Mesodermal cell (in vitro differentiated cells): ENCODE measurements at regions not wholly inside any gene's neighbourhood (a gene's known extent, or its start where the extent isn't known, plus 50 kb on each side); places are given as distances from the start of the nearest gene placed in this dataset.

ENCODE experiments used
- H3K27ac ChIP-seq: 2 replicates; pipeline ENCODE4 v1.7.0; 2013; ENCODE audit warnings: mild to moderate bottlenecking, low read depth, low read length, moderate library complexity; ENCODE audit not compliant: severe bottlenecking
- H3K36me3 ChIP-seq: 2 replicates; pipeline ENCODE4 v1.7.1; 2013; ENCODE audit warnings: mild to moderate bottlenecking, low read length, moderate library complexity; ENCODE audit not compliant: control insufficient read depth, insufficient read depth
- H3K4me1 ChIP-seq: one replicate; pipeline ENCODE4 v1.7.1; 2013; ENCODE audit warnings: mild to moderate bottlenecking, low read length; ENCODE audit not compliant: insufficient read depth, control insufficient read depth, poor library complexity, severe bottlenecking
- H3K4me3 ChIP-seq: 2 replicates; pipeline ENCODE4 v1.7.0; 2013; ENCODE audit warnings: low read length, control low read depth, mild to moderate bottlenecking; ENCODE audit not compliant: insufficient read depth, poor library complexity, severe bottlenecking; ENCODE audit errors: extremely low read depth
- H3K9me3 ChIP-seq: 2 replicates; pipeline ENCODE4 v1.7.1; 2013; ENCODE audit warnings: mild to moderate bottlenecking, low read length, moderate library complexity; ENCODE audit not compliant: control insufficient read depth
- WGBS, 2 experiments: methylation state at CpG; one replicate each; pipeline ENCODE4 v1.1.5; 2013; ENCODE audit warnings: missing lambda C conversion rate in 2 of 2; ENCODE audit not compliant: insufficient coverage in 2 of 2; 5-methylcytosine and 5-hydroxymethylcytosine counted together

- WGBS, 2 experiments = 0 to 50% methylated on average over 1 to 2 of the region's 3 CpGs
- Histone ChIP-seq H3K4me3 (no peak overlapping the region), H3K4me1 (no peaks in the 10 kb centered on the region), H3K36me3 (no peaks in the 10 kb centered on the region), H3K9me3 (peaks cover 15% of the 10 kb centered on the region), H3K27ac (no peak overlapping the region)
Measured at GRCh38 chr2:217142649-217143266, 282.9 kb upstream of the TNP1 start.

GRCh38 chr2:217138284-217138683 is 278.4 kb upstream of the TNP1 start:
- Histone ChIP-seq H3K27ac (no peak overlapping the region), H3K36me3 (no peaks in the 10 kb centered on the region), H3K4me3 (no peak overlapping the region), H3K4me1 (no peaks in the 10 kb centered on the region), H3K9me3 (peaks cover 16% of the 10 kb centered on the region)
- 60% methylated on average over 1 of the region's 4 CpGs; no CpG with 5 or more reads in 1 of the 2 experiments for WGBS, 2 experiments

GRCh38 chr2:217127744-217128143 is 267.9 kb upstream of the TNP1 start:
- H3K27ac ChIP-seq = no peak overlapping the region
- peaks cover 8% of the 10 kb centered on the region for H3K4me1 ChIP-seq
- 83 to 89% methylated on average over 1 of the region's 2 CpGs for WGBS, 2 experiments
- H3K36me3 ChIP-seq = no peaks in the 10 kb centered on the region
- no peak overlapping the region for H3K4me3 ChIP-seq
- H3K9me3 ChIP-seq = no peaks in the 10 kb centered on the region

GRCh38 chr2:217125014-217125413 is 265.1 kb upstream of the TNP1 start:
- peaks cover 8% of the 10 kb centered on the region for H3K4me1 ChIP-seq
- 88 to 97% methylated on average over 3 of the region's 3 CpGs for WGBS, 2 experiments
- H3K27ac ChIP-seq = no peak overlapping the region
- no peak overlapping the region for H3K4me3 ChIP-seq
- H3K9me3 ChIP-seq = no peaks in the 10 kb centered on the region
- no peaks in the 10 kb centered on the region for H3K36me3 ChIP-seq

- no peak overlapping the region for H3K4me3 ChIP-seq
- H3K27ac ChIP-seq = no peak overlapping the region
- H3K4me1 ChIP-seq = peaks cover 8% of the 10 kb centered on the region
- no peaks in the 10 kb centered on the region for H3K9me3 ChIP-seq
- 100% methylated on average over 1 of the region's 2 CpGs for WGBS, 2 experiments
- H3K36me3 ChIP-seq = no peaks in the 10 kb centered on the region
Measured at GRCh38 chr2:217124050-217124449, 264.2 kb upstream of the TNP1 start.

GRCh38 chr2:217121565-217121964 is 261.7 kb upstream of the TNP1 start:
- Histone ChIP-seq H3K4me1 (peaks cover 10% of the 10 kb centered on the region), H3K36me3 (no peaks in the 10 kb centered on the region), H3K27ac (no peak overlapping the region), H3K4me3 (no peak overlapping the region), H3K9me3 (no peaks in the 10 kb centered on the region)
- 100% methylated on average over 1 of the region's 2 CpGs; no CpG with 5 or more reads in 1 of the 2 experiments for WGBS, 2 experiments

- no peak overlapping the region for H3K27ac ChIP-seq
- 94 to 100% methylated on average over 3 to 4 of the region's 4 CpGs for WGBS, 2 experiments
Measured at GRCh38 chr2:217120429-217120828, 260.6 kb upstream of the TNP1 start.

GRCh38 chr2:217118559-217119284 is 258.9 kb upstream of the TNP1 start:
- 95 to 96% methylated on average over 6 to 7 of the region's 7 CpGs for WGBS, 2 experiments
- Histone ChIP-seq H3K4me3 (no peak overlapping the region), H3K27ac (no peak overlapping the region)

More at GRCh38 chr2:217120429-217120828, 260.6 kb upstream of the TNP1 start:
- H3K9me3 ChIP-seq = no peaks in the 10 kb centered on the region
- no peak overlapping the region for H3K4me3 ChIP-seq
- H3K36me3 ChIP-seq = no peaks in the 10 kb centered on the region
- peaks cover 3% of the 10 kb centered on the region for H3K4me1 ChIP-seq

GRCh38 chr2:217117523-217117922 is 257.7 kb upstream of the TNP1 start:
- H3K9me3 ChIP-seq = no peaks in the 10 kb centered on the region
- no peaks in the 10 kb centered on the region for H3K36me3 ChIP-seq
- peaks cover 3% of the 10 kb centered on the region for H3K4me1 ChIP-seq
- no peak overlapping the region for H3K4me3 ChIP-seq
- 82 to 100% methylated on average over 1 of the region's 1 CpG for WGBS, 2 experiments
- H3K27ac ChIP-seq = no peak overlapping the region

More at GRCh38 chr2:217118559-217119284, 258.9 kb upstream of the TNP1 start:
- Histone ChIP-seq H3K9me3 (no peaks in the 10 kb centered on the region), H3K36me3 (no peaks in the 10 kb centered on the region), H3K4me1 (peaks cover 3% of the 10 kb centered on the region)

- Histone ChIP-seq H3K9me3 (no peaks in the 10 kb centered on the region), H3K36me3 (no peaks in the 10 kb centered on the region), H3K4me3 (no peak overlapping the region), H3K4me1 (peaks cover 3% of the 10 kb centered on the region), H3K27ac (no peak overlapping the region)
- no CpG with 5 or more reads among the region's 1 CpG for WGBS, 2 experiments
Measured at GRCh38 chr2:217116610-217117009, 256.7 kb upstream of the TNP1 start.

GRCh38 chr2:217114117-217114516 is 254.3 kb upstream of the TNP1 start:
- Histone ChIP-seq H3K27ac (no peak overlapping the region), H3K36me3 (no peaks in the 10 kb centered on the region), H3K4me1 (peaks cover 3% of the 10 kb centered on the region), H3K4me3 (no peak overlapping the region), H3K9me3 (no peaks in the 10 kb centered on the region)
- 74 to 80% methylated on average over 3 to 4 of the region's 6 CpGs for WGBS, 2 experiments
